Activated B cell treated with CpG ODN at 0.5 μM for 24 hours (primary cell): ENCODE measurements at regions not wholly inside any gene's neighbourhood (a gene's known extent, or its start where the extent isn't known, plus 50 kb on each side); places are given as distances from the start of the nearest gene placed in this dataset.

Experiments used
- ATAC-seq: fragments of 200-7000 bp; cut with Tn5 transposase; one replicate; pipeline ENCODE4 v1.10.0; 2021; ENCODE audit warnings: low read depth, mild to moderate bottlenecking, moderate library complexity
- CTCF ChIA-PET: fragments of 350-600 bp; sonication (Branson Sonifier 250); formaldehyde crosslinking; loops from one replicate; lab custom pipeline; 2021; ENCODE audit warnings: antibody characterized with exemption; lab: Charles Lee
- POLR2A ChIA-PET: fragments of 350-600 bp; sonication (Branson Sonifier 250); formaldehyde crosslinking; loops from one replicate; lab custom pipeline; 2021; ENCODE audit warnings: antibody characterized with exemption; lab: Charles Lee
- DNase-seq: peaks from one replicate; pipeline ENCODE4 v3.0.0; 2022
- H3K27ac Mint-ChIP-seq: one replicate; pipeline ENCODE4 v1.8.0; 2020; ENCODE audit warnings: mixed read lengths
- H3K27me3 Mint-ChIP-seq: one replicate; pipeline ENCODE4 v1.8.0; 2021; ENCODE audit warnings: mixed read lengths
- H3K36me3 Mint-ChIP-seq: one replicate; pipeline ENCODE4 v1.8.0; 2021; ENCODE audit warnings: low read depth, mixed read lengths
- H3K4me1 Mint-ChIP-seq: one replicate; pipeline ENCODE4 v1.8.0; 2021; ENCODE audit warnings: mixed read lengths
- H3K4me3 Mint-ChIP-seq: one replicate; pipeline ENCODE4 v1.8.0; 2020; ENCODE audit warnings: mild to moderate bottlenecking, mixed read lengths
- H3K9me3 Mint-ChIP-seq: one replicate; pipeline ENCODE4 v1.8.0; 2020; ENCODE audit warnings: mixed read lengths
- CTCF ChIP-seq: fragments of 200-600 bp; IDR thresholded peaks from one replicate; pipeline ENCODE4 v1.8.0; 2022; ENCODE audit warnings: antibody characterized with exemption, mild to moderate bottlenecking
- intact Hi-C: fragments of 100-400 bp; cut with micrococcal nuclease; formaldehyde crosslinking; loops from one replicate; pipeline ENCODE4 v1.15.1; 2024

- Mint-ChIP-seq H3K9me3 (no peaks in the 10 kb centered on the region), H3K27ac (no peak overlapping the region), H3K27me3 (no peaks in the 10 kb centered on the region), H3K4me3 (no peak overlapping the region), H3K4me1 (no peaks in the 10 kb centered on the region), H3K36me3 (peaks cover 41% of the 10 kb centered on the region)
- intact Hi-C loops: no loop called here
- ChIA-PET CTCF (no interaction called here), POLR2A (interaction anchor here (1.2 kb wide), 1 partner anchor 168 kb away, joined by 3 read pairs; the partner anchor contains the start of gene ZC3H4)
- no peak for DNase-seq
- ATAC-seq: no peak
- TF ChIP-seq CTCF: no peak
These were observed 74.6 kb upstream of the NPAS1 start for GRCh38 chr19:46944918-46945628.

DNA sequence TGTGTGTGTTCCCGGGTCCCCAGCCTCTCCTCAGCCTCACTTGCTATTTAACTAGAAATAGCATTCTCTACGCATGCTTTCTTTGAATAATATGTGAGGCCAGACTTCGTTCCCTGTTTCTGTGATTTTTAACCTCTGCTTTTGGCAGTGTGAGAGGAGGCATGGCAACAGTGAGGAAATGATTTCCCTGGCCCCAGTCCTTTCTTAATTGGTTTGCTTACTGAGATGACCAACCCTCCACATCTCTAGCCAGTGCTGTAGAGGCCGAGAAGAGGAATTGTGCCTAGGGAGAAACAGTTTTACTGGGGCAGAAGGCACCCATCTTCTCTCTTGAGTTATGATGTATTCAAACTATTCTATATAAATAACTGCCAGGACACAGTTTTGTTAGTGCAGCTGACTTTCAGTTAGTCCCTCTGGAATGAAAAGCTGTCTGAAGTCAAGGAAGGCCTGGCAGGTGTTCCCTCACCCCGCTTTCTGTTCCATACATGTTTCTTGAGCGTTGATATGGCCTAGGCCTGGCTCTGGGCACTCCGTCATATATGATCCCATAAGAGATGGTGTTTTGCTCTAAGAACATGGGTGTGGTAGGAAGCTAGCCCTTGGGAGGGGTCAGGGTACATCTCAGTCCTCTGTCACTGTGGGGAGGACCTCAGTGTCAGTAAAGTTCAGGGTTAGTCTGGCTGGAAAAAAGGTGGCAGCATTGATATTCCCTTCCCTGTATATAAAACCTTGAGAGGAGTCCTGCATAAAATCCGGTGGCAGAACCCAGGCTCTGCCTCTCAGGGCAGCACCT lies 73.7 kb upstream of the NPAS1 start:
- CTCF ChIA-PET: no interaction called here
- Mint-ChIP-seq H3K4me1 (no peaks in the 10 kb centered on the region), H3K4me3 (no peak overlapping the region), H3K9me3 (no peaks in the 10 kb centered on the region), H3K36me3 (peaks cover 39% of the 10 kb centered on the region), H3K27ac (no peak overlapping the region), H3K27me3 (no peaks in the 10 kb centered on the region)
- intact Hi-C loops: no loop called here
- DNase-seq (no peak), ATAC-seq (no peak)
- POLR2A ChIA-PET: no interaction called here
- no peak for TF ChIP-seq CTCF

DNA sequence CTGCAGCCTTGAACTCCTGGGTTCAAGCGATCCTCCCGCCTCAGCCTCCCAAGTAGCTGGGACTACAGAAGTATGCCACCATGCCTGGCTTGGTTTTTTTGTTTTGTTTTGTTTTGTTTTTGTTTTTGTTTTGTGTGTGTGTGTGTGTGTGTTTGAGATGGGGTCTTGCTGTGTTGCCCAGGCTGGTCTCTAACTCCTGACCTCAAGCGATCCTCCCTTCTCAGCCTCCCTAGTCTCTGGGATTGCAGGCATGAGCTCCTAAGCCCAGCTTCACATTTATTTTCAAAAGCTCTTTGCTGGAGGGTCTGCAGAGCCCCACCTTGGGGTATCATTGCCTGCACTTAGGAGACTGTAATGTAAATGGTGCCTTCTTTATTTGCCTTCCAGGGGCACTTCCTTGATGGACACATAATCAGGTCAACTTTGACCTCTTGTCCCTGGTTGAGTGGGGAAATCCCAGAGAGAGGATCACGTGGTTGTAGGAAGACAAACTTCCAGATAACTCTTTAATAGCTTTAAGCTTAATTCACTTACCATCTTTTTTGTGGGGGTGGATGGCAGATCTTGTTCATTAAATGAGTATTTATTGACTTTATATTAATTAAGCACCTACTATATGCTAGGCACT lies 72.9 kb upstream of the NPAS1 start:
- ChIA-PET POLR2A (no interaction called here), CTCF (no interaction called here)
- H3K27ac Mint-ChIP-seq: no peak overlapping the region
- intact Hi-C loops: no loop called here
- TF ChIP-seq CTCF: no peak
- no peak overlapping the region for H3K4me3 Mint-ChIP-seq
- H3K36me3 Mint-ChIP-seq: peaks cover 35% of the 10 kb centered on the region
- H3K9me3 Mint-ChIP-seq: no peaks in the 10 kb centered on the region
- H3K4me1 Mint-ChIP-seq: peaks cover 2% of the 10 kb centered on the region
- H3K27me3 Mint-ChIP-seq: no peaks in the 10 kb centered on the region
- DNase-seq: no peak
- ATAC-seq: no peak

DNA sequence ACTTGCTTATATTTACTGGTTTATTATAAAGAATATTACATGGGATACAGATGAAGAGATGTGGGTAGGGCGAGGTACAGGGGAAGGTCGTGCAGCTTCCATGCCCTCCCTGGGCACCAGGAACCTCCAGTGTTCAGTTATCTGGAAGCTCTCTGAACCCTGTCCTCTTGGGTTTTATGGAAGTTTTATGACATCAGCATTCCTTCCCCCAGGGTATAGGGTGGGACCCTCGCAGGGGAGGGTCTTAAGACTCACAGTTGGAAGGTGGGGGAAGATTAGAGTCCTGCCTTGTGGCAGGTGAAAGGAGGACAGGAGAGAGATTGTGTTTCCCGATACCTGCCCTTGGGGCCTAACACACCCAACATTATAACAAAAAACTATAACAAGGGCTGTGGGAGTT lies 71.8 kb upstream of the NPAS1 start:
- Mint-ChIP-seq H3K4me1 (peaks cover 2% of the 10 kb centered on the region), H3K36me3 (peaks cover 36% of the 10 kb centered on the region), H3K27me3 (no peaks in the 10 kb centered on the region), H3K9me3 (no peaks in the 10 kb centered on the region), H3K4me3 (no peak overlapping the region), H3K27ac (no peak overlapping the region)
- no peak for TF ChIP-seq CTCF
- intact Hi-C loops: no loop called here
- ChIA-PET POLR2A (no interaction called here), CTCF (no interaction called here)
- ATAC-seq (no peak), DNase-seq (no peak)
